Prostate gland (tissue), 2 donors: ENCODE measurements at regions not wholly inside any gene's neighbourhood (a gene's known extent, or its start where the extent isn't known, plus 50 kb on each side); places are given as distances from the start of the nearest gene placed in this dataset.

Experiments used
- DNase-seq: peaks from one replicate; pipeline ENCODE4 v3.0.0-alpha.2; 2019; ENCODE audit warnings: low spot score
- H3K27ac ChIP-seq, 2 donors: fragments of 200-600 bp; sonication (generic); 2 replicates each; pipeline ENCODE4 v1.5.1; 2017 to 2019
- H3K27me3 ChIP-seq: fragments of 200-600 bp; sonication (generic); replicated peaks from 2 replicates; pipeline ENCODE4 v1.5.1; 2019; ENCODE audit not compliant: insufficient read depth
- H3K36me3 ChIP-seq, 2 donors: fragments of 200-600 bp; sonication (generic); 1 replicate in 1 of 2; 2 replicates in 1 of 2; pipeline versions ENCODE4 v1.5.1 to v1.8.1; 2017 to 2019
- H3K4me1 ChIP-seq: fragments of 200-600 bp; sonication (generic); replicated peaks from 2 replicates; pipeline ENCODE4 v1.5.1; 2019
- H3K4me3 ChIP-seq, 2 donors: fragments of 200-600 bp; sonication (generic); 2 replicates each; pipeline ENCODE4 v1.5.1; 2017 to 2019
- H3K9me3 ChIP-seq: fragments of 200-600 bp; sonication (generic); 2 replicates; pipeline ENCODE4 v1.5.1; 2017
- POLR2A ChIP-seq: fragments of 450-650 bp; IDR thresholded peaks from one replicate; pipeline ENCODE4 v1.6.1; 2016; ENCODE audit warnings: antibody characterized with exemption, mild to moderate bottlenecking
- POLR2AphosphoS5 ChIP-seq: sonication (generic); formaldehyde crosslinking; IDR thresholded peaks from one replicate; pipeline ENCODE4 v1.6.1; 2017; ENCODE audit warnings: antibody characterized with exemption
- WGBS: methylation state at CpG from one replicate; pipeline ENCODE4 v1.1.5; 2018; 5-methylcytosine and 5-hydroxymethylcytosine counted together
- intact Hi-C: fragments of 100-400 bp; cut with DNase I; formaldehyde crosslinking; loops from one replicate; pipeline ENCODE4 v1.14.2; 2022
- TF ChIP-seq, protein P1 (sequence below), 4 experiments: fragments of 200-600 bp in 2 of 4; fragments of 450-650 bp in 2 of 4; sonication (generic) in 2 of 4; IDR thresholded peaks; 1 replicate in 3 of 4; 2 replicates in 1 of 4; pipeline ENCODE4 v1.5.1; 2016 to 2019; ENCODE audit warnings: antibody characterized with exemption in 4 of 4, mild to moderate bottlenecking in 2 of 4, moderate library complexity in 2 of 4

DNA sequence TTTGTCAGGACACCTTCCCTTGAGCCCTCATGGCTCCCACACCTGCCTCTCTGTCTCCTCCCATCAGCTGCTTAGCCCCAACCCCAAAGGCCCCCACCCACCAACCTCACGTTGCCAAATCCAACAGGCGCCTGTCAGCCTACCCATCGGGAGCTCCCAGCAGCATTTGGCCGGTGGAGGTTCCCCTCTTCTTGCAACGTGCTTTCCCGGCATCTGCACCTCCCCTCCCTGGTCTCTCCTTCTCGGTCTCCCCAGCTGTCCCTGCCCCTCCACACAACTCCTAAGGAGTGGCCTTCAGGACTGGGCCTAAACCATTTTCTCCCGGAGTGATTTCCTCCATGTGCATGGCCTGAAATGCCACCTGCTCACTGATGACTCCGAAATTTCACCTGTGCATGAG, 71.9 kb downstream of the KLHDC7A start:
- intact Hi-C loops, result no loop called here
- TF ChIP-seq POLR2AphosphoS5 (no peak), POLR2A (no peak)
- TF ChIP-seq, protein P1, sequence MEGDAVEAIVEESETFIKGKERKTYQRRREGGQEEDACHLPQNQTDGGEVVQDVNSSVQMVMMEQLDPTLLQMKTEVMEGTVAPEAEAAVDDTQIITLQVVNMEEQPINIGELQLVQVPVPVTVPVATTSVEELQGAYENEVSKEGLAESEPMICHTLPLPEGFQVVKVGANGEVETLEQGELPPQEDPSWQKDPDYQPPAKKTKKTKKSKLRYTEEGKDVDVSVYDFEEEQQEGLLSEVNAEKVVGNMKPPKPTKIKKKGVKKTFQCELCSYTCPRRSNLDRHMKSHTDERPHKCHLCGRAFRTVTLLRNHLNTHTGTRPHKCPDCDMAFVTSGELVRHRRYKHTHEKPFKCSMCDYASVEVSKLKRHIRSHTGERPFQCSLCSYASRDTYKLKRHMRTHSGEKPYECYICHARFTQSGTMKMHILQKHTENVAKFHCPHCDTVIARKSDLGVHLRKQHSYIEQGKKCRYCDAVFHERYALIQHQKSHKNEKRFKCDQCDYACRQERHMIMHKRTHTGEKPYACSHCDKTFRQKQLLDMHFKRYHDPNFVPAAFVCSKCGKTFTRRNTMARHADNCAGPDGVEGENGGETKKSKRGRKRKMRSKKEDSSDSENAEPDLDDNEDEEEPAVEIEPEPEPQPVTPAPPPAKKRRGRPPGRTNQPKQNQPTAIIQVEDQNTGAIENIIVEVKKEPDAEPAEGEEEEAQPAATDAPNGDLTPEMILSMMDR (IDR thresholded peaks at IDR 0.05), result no peak
- no peak overlapping the region for H3K27ac ChIP-seq
- no peak overlapping the region for H3K4me3 ChIP-seq
- peaks cover 3% of the 10 kb centered on the region for H3K27me3 ChIP-seq
- no peaks in the 10 kb centered on the region for H3K9me3 ChIP-seq
- WGBS, result 74% methylated on average over 9 of the region's 9 CpGs
- no peaks in the 10 kb centered on the region for H3K4me1 ChIP-seq
- no peak for DNase-seq
- no peaks in the 10 kb centered on the region for H3K36me3 ChIP-seq

DNA sequence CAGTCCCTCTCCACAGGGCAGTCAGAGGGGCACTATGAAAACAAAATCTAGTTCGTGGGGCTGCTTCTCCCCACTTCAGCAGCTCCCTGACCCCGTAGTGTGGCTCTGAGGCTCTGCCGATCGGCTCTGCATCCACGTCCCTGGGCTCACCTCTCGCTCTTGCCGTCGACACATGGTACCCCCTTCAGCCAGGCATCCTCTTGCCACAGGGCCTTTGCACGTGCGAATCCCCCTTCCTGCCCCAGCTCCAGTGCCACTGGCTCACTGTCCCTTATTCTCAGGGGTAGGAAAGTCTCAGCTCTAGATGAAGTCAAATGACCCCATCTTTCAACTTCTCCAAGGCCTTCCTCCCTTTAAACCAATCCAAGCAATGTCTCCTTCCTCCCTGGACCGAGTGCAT, 72.7 kb downstream of the KLHDC7A start:
- no peaks in the 10 kb centered on the region for H3K9me3 ChIP-seq
- TF ChIP-seq POLR2A, result no peak
- TF ChIP-seq, protein P1 (IDR thresholded peaks at IDR 0.05), result no peak
- no peak for TF ChIP-seq POLR2AphosphoS5
- no peaks in the 10 kb centered on the region for H3K4me1 ChIP-seq
- peaks cover 6% of the 10 kb centered on the region for H3K27me3 ChIP-seq
- no peak overlapping the region for H3K4me3 ChIP-seq
- no peak for DNase-seq
- H3K27ac ChIP-seq, result no peak overlapping the region
- intact Hi-C loops, result no loop called here
- WGBS, result 94% methylated on average over 11 of the region's 11 CpGs
- H3K36me3 ChIP-seq, result no peaks in the 10 kb centered on the region

DNA sequence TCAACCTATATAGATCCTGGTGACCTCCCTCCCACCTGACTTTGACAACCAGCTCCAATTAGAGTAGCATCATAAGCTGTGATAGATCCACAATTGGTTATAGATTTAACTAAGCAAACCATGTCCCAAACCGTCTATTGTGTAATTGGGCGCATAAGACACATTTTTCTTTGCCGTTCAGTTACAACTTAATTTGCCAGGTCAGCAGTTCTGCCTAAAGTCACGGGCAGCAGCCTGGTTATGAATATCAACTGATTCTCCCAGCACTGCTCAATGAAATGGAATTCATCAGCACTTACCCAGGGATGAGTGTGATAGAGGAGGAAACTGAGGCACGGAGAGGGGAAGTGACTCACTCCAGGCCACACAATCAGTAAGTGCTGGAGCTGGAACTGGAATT, 73.4 kb downstream of the KLHDC7A start:
- peaks cover 10% of the 10 kb centered on the region for H3K27me3 ChIP-seq
- no peak overlapping the region for H3K4me3 ChIP-seq
- 75% methylated on average over 5 of the region's 5 CpGs for WGBS
- H3K27ac ChIP-seq, result no peak overlapping the region
- H3K4me1 ChIP-seq, result no peaks in the 10 kb centered on the region
- H3K9me3 ChIP-seq, result no peaks in the 10 kb centered on the region
- intact Hi-C loops, result no loop called here
- no peaks in the 10 kb centered on the region for H3K36me3 ChIP-seq
- TF ChIP-seq, protein P1 (IDR thresholded peaks at IDR 0.05), result no peak
- TF ChIP-seq POLR2AphosphoS5 (no peak), POLR2A (no peak)
- DNase-seq, result no peak

DNA sequence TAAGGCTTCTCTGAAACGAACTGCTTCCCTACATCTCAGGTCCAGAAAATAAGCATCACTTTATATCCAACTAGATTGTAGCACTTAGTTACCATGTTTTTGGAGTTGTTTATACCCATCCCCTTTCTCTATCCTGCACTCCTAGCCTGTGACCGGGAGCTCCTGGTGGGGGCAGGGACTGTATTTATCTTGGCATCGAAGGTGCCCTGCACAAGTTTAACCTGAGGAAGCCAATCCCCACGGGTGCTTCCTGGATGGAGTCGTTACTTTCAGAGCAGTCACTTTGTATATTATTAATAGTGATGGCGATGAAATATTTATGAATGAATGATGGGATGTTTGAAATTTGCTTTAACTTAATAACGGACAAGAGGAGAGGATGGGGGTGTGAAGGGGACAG, 73.9 kb downstream of the KLHDC7A start:
- TF ChIP-seq POLR2AphosphoS5, result no peak
- no peak for TF ChIP-seq POLR2A
- TF ChIP-seq, protein P1 (IDR thresholded peaks at IDR 0.05), result no peak
- Histone ChIP-seq H3K27ac (no peak overlapping the region), H3K4me3 (no peak overlapping the region), H3K36me3 (no peaks in the 10 kb centered on the region), H3K9me3 (no peaks in the 10 kb centered on the region), H3K4me1 (no peaks in the 10 kb centered on the region), H3K27me3 (peaks cover 14% of the 10 kb centered on the region)
- intact Hi-C loops, result no loop called here
- WGBS, result 30% methylated on average over 7 of the region's 7 CpGs
- no peak for DNase-seq

DNA sequence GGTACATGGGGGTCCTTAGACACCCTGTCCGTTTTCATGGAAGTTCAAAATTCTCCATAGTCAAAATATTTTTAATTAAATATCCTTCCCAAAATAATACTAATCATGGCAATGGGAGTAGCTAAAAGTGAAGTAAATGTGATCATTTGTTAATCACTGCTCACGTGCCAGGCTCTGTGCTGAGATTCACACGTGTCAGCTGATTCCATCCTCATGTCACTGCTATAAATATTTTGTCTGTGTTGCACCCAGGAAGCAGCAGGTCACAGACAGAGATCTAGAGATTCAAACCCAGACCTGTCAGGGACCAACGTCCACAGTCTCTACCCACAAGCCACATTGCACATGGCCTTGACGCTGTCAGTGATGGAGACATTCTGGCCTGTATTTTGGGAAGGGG, 74.3 kb downstream of the KLHDC7A start:
- TF ChIP-seq, protein P1 (IDR thresholded peaks at IDR 0.05), result no peak
- TF ChIP-seq POLR2AphosphoS5 (no peak), POLR2A (no peak)
- intact Hi-C loops, result no loop called here
- Histone ChIP-seq H3K4me3 (no peak overlapping the region), H3K27ac (no peak overlapping the region), H3K4me1 (no peaks in the 10 kb centered on the region), H3K9me3 (no peaks in the 10 kb centered on the region), H3K27me3 (peaks cover 14% of the 10 kb centered on the region), H3K36me3 (no peaks in the 10 kb centered on the region)
- no peak for DNase-seq
- 73% methylated on average over 5 of the region's 5 CpGs for whole genome bisulfite sequencing
